Kidney epithelial cell (primary cell): ENCODE measurements at regions not wholly inside any gene's neighbourhood (a gene's known extent, or its start where the extent isn't known, plus 50 kb on each side); places are given as distances from the start of the nearest gene placed in this dataset.

ENCODE experiments used
- DNase-seq: peaks from one replicate; pipeline ENCODE4 v3.0.0-alpha.2; 2010; ENCODE audit warnings: low read depth
- H3K27me3 ChIP-seq: 2 replicates; pipeline ENCODE4 v1.6.0; 2011; ENCODE audit warnings: low read length; ENCODE audit not compliant: control insufficient read depth, insufficient read depth
- H3K36me3 ChIP-seq: 2 replicates; pipeline ENCODE4 v1.5.1; 2011; ENCODE audit warnings: low read length; ENCODE audit not compliant: control insufficient read depth, insufficient read depth
- H3K4me3 ChIP-seq: 2 replicates; pipeline ENCODE4 v1.5.1; 2011; ENCODE audit warnings: low read depth, mild to moderate bottlenecking, control low read depth, low read length
- CTCF ChIP-seq: IDR thresholded peaks from 2 replicates; pipeline ENCODE4 v1.5.1; 2011; ENCODE audit warnings: mild to moderate bottlenecking, moderate library complexity, low read length, control low read depth, inconsistent platforms; ENCODE audit not compliant: insufficient read depth, poor library complexity, severe bottlenecking

GRCh38 chrX:3232262-3232923, 114.1 kb downstream of the MXRA5 start:
- Histone ChIP-seq H3K27me3 (no peaks in the 10 kb centered on the region), H3K36me3 (no peaks in the 10 kb centered on the region), H3K4me3 (no peak overlapping the region)
- no peak for DNase-seq
- TF ChIP-seq CTCF = no peak

- H3K27me3 ChIP-seq = no peaks in the 10 kb centered on the region
- no peak for DNase-seq
- no peak overlapping the region for H3K4me3 ChIP-seq
- no peak for TF ChIP-seq CTCF
- no peaks in the 10 kb centered on the region for H3K36me3 ChIP-seq
These were observed 114.7 kb downstream of the MXRA5 start for GRCh38 chrX:3231766-3232165.

GRCh38 chrX:3230496-3230895, 116.0 kb downstream of the MXRA5 start:
- DNase-seq = no peak
- H3K36me3 ChIP-seq = no peaks in the 10 kb centered on the region
- no peak overlapping the region for H3K4me3 ChIP-seq
- TF ChIP-seq CTCF = no peak
- no peaks in the 10 kb centered on the region for H3K27me3 ChIP-seq

GRCh38 chrX:3227526-3227925, 118.9 kb downstream of the MXRA5 start:
- TF ChIP-seq CTCF = no peak
- no peaks in the 10 kb centered on the region for H3K27me3 ChIP-seq
- no peak overlapping the region for H3K4me3 ChIP-seq
- no peaks in the 10 kb centered on the region for H3K36me3 ChIP-seq
- no peak for DNase-seq

GRCh38 chrX:3226087-3226486, 120.4 kb downstream of the MXRA5 start:
- TF ChIP-seq CTCF = no peak
- Histone ChIP-seq H3K27me3 (no peaks in the 10 kb centered on the region), H3K4me3 (no peak overlapping the region), H3K36me3 (no peaks in the 10 kb centered on the region)
- DNase-seq = no peak

- no peak overlapping the region for H3K4me3 ChIP-seq
- no peaks in the 10 kb centered on the region for H3K36me3 ChIP-seq
- no peak for DNase-seq
- no peak for TF ChIP-seq CTCF
- H3K27me3 ChIP-seq = no peaks in the 10 kb centered on the region
These were observed 124.8 kb downstream of the MXRA5 start for GRCh38 chrX:3221643-3222042.
